CD14-positive monocyte (primary cell): ENCODE measurements at regions not wholly inside any gene's neighbourhood (a gene's known extent, or its start where the extent isn't known, plus 50 kb on each side); places are given as distances from the start of the nearest gene placed in this dataset.

Experiments used
- DNase-seq, 3 donors: peaks; one replicate each; pipeline ENCODE4 v3.0.0-alpha.2; 2011 to 2022
- H2AFZ ChIP-seq: 2 replicates; pipeline ENCODE4 v1.6.0; 2012; ENCODE audit warnings: mild to moderate bottlenecking, low read depth, low read length, inconsistent platforms; ENCODE audit not compliant: insufficient read depth, poor library complexity, severe bottlenecking
- H3K27ac ChIP-seq, 2 donors: 1 replicate in 1 of 2; 2 replicates in 1 of 2; pipeline ENCODE4 v1.5.1; 2012 to 2013; ENCODE audit warnings: low read length in 2 of 2, control low read depth in 1 of 2, inconsistent platforms in 1 of 2, low read depth in 1 of 2, mild to moderate bottlenecking in 1 of 2
- H3K27me3 ChIP-seq, 2 donors: one replicate each; pipeline versions ENCODE4 v1.6.0 to v1.6.1; 2011 to 2013; ENCODE audit warnings: low read length in 2 of 2; ENCODE audit not compliant: control insufficient read depth in 2 of 2, insufficient read depth in 2 of 2
- H3K36me3 ChIP-seq, 2 donors: replicated peaks in 1 of 2; 1 replicate in 1 of 2; 2 replicates in 1 of 2; pipeline versions ENCODE4 v1.5.1 to v1.6.1; 2012 to 2013; ENCODE audit warnings: low read length in 2 of 2, control low read depth in 1 of 2, inconsistent platforms in 1 of 2, mild to moderate bottlenecking in 1 of 2; ENCODE audit not compliant: insufficient read depth in 2 of 2, control insufficient read depth in 1 of 2
- H3K4me1 ChIP-seq, 2 donors: 1 replicate in 1 of 2; 2 replicates in 1 of 2; pipeline versions ENCODE4 v1.5.1 to v1.6.1; 2012 to 2013; ENCODE audit warnings: low read length in 2 of 2, control low read depth in 1 of 2, inconsistent platforms in 1 of 2, mild to moderate bottlenecking in 1 of 2, moderate library complexity in 1 of 2; ENCODE audit not compliant: insufficient read depth in 2 of 2, control insufficient read depth in 1 of 2
- H3K4me2 ChIP-seq: replicated peaks from 2 replicates; pipeline ENCODE3; 2012; ENCODE audit warnings: low read length, moderate library complexity, mild to moderate bottlenecking; ENCODE audit not compliant: poor library complexity, severe bottlenecking; ENCODE audit errors: extremely low read depth
- H3K4me3 ChIP-seq, 3 experiments: fragments of 200-600 bp in 1 of 3; sonication (generic) in 1 of 3; replicated peaks in 1 of 3; 1 replicate in 2 of 3; 2 replicates in 1 of 3; pipeline ENCODE4 v1.5.1; 2011 to 2013; ENCODE audit warnings: low read length in 3 of 3, mild to moderate bottlenecking in 3 of 3, control low read depth in 2 of 3, low read depth in 2 of 3, inconsistent platforms in 1 of 3, moderate library complexity in 1 of 3
- H3K79me2 ChIP-seq: 2 replicates; pipeline ENCODE4 v1.6.0; 2012; ENCODE audit warnings: mild to moderate bottlenecking, control low read depth, inconsistent platforms, low read length, moderate library complexity; ENCODE audit not compliant: insufficient read depth
- H3K9ac ChIP-seq: 2 replicates; pipeline ENCODE4 v1.6.0; 2017; ENCODE audit warnings: low read length, mild to moderate bottlenecking; ENCODE audit not compliant: insufficient read depth, poor library complexity, severe bottlenecking
- H3K9me3 ChIP-seq, 2 donors: replicated peaks in 1 of 2; 1 replicate in 1 of 2; 2 replicates in 1 of 2; pipeline versions ENCODE4 v1.5.1 to v1.6.1; 2012 to 2013; ENCODE audit warnings: low read length in 2 of 2, control low read depth in 1 of 2; ENCODE audit not compliant: control insufficient read depth in 1 of 2, insufficient read depth in 1 of 2
- H4K20me1 ChIP-seq: 2 replicates; pipeline ENCODE4 v1.6.0; 2012; ENCODE audit warnings: mild to moderate bottlenecking, low read length, control low read depth, moderate library complexity; ENCODE audit not compliant: insufficient read depth
- H3K27ac Mint-ChIP-seq, 7 donors: one replicate each; pipeline ENCODE4 v1.8.0; 2020; ENCODE audit warnings: mild to moderate bottlenecking in 7 of 7, mixed read lengths in 7 of 7, moderate library complexity in 6 of 7, inconsistent platforms in 2 of 7
- H3K27me3 Mint-ChIP-seq, 3 donors: one replicate each; pipeline ENCODE4 v1.8.0; 2021 to 2022; ENCODE audit warnings: low read depth in 3 of 3, mild to moderate bottlenecking in 3 of 3, mixed read lengths in 3 of 3, moderate library complexity in 3 of 3, inconsistent platforms in 1 of 3
- H3K36me3 Mint-ChIP-seq, 2 donors: one replicate each; pipeline ENCODE4 v1.8.0; 2020; ENCODE audit warnings: mixed read lengths in 2 of 2, inconsistent platforms in 1 of 2, mild to moderate bottlenecking in 1 of 2
- H3K4me1 Mint-ChIP-seq: one replicate; pipeline ENCODE4 v1.8.0; 2020; ENCODE audit warnings: mild to moderate bottlenecking, mixed read lengths
- H3K4me3 Mint-ChIP-seq, 2 donors: one replicate each; pipeline ENCODE4 v1.8.0; 2020; ENCODE audit warnings: mild to moderate bottlenecking in 2 of 2, mixed read lengths in 2 of 2, moderate library complexity in 1 of 2
- H3K9me3 Mint-ChIP-seq, 7 donors: one replicate each; pipeline ENCODE4 v1.8.0; 2020 to 2022; ENCODE audit warnings: mixed read lengths in 7 of 7, mild to moderate bottlenecking in 6 of 7, moderate library complexity in 6 of 7, inconsistent platforms in 2 of 7
- CTCF ChIP-seq: fragments of 200-600 bp; IDR thresholded peaks from one replicate; pipeline ENCODE4 v1.8.0; 2022; ENCODE audit warnings: antibody characterized with exemption, mild to moderate bottlenecking
- WGBS: methylation state at CpG from one replicate; pipeline ENCODE4 v1.1.5; 2013; ENCODE audit warnings: missing lambda C conversion rate; ENCODE audit not compliant: insufficient coverage; 5-methylcytosine and 5-hydroxymethylcytosine counted together
- intact Hi-C, 2 donors: fragments of 100-400 bp; cut with micrococcal nuclease; formaldehyde crosslinking; loops; one replicate each; pipeline versions ENCODE4 v1.15.0 to v1.15.1; 2023

- H3K9me3 Mint-ChIP-seq, result peaks cover 0 to 9% (median 4%) of the 10 kb centered on the region in 7 donors
- Histone ChIP-seq H3K9me3 (no peaks in the 10 kb centered on the region), H3K36me3 (no peaks in the 10 kb centered on the region), H4K20me1 (no peaks in the 10 kb centered on the region), H3K4me1 (no peaks in the 10 kb centered on the region), H3K27ac (no peak overlapping the region), H3K4me2 (no peak overlapping the region), H3K9ac (no peak overlapping the region), H2AFZ (no peak overlapping the region), H3K4me3 (no peak overlapping the region), H3K79me2 (no peaks in the 10 kb centered on the region), H3K27me3 (no peaks in the 10 kb centered on the region)
- no peak for DNase-seq
- intact Hi-C loops, result no loop called here
- H3K27me3 Mint-ChIP-seq, result no peaks in the 10 kb centered on the region
- no peak for TF ChIP-seq CTCF
- no peaks in the 10 kb centered on the region for H3K36me3 Mint-ChIP-seq
- H3K4me3 Mint-ChIP-seq, result no peak overlapping the region
- WGBS, result 100% methylated on average over 1 of the region's 4 CpGs
- H3K27ac Mint-ChIP-seq, result no peak overlapping the region
- peaks cover 5% of the 10 kb centered on the region for H3K4me1 Mint-ChIP-seq
These were observed 56.8 kb upstream of the GRIA4 start for GRCh38 chr11:105553025-105553424.

GRCh38 chr11:105548359-105548758, 61.5 kb upstream of the GRIA4 start:
- Histone ChIP-seq H3K27me3 (no peaks in the 10 kb centered on the region), H3K36me3 (no peaks in the 10 kb centered on the region), H3K27ac (no peak overlapping the region), H3K9me3 (no peaks in the 10 kb centered on the region), H3K4me1 (peaks cover 0 to 4% of the 10 kb centered on the region in 2 donors), H2AFZ (no peak overlapping the region), H3K4me2 (peak overlapping the region; percentile 2), H3K9ac (no peak overlapping the region), H4K20me1 (no peaks in the 10 kb centered on the region), H3K79me2 (no peaks in the 10 kb centered on the region), H3K4me3 (no peak overlapping the region)
- 57% methylated on average over 2 of the region's 3 CpGs for WGBS
- Mint-ChIP-seq H3K4me1 (peaks cover 11% of the 10 kb centered on the region), H3K27ac (no peak overlapping the region), H3K27me3 (peaks cover 0 to 2% (median 0%) of the 10 kb centered on the region in 3 donors), H3K4me3 (no peak overlapping the region), H3K36me3 (no peaks in the 10 kb centered on the region), H3K9me3 (peaks cover 0 to 11% (median 3%) of the 10 kb centered on the region in 7 donors)
- intact Hi-C loops, result no loop called here
- TF ChIP-seq CTCF, result no peak
- DNase-seq, result no peak
